ENCODE measurements at regions not wholly inside any gene's neighbourhood (a gene's known extent, or its start where the extent isn't known, plus 50 kb on each side); places are given as distances from the start of the nearest gene placed in this dataset.

GRCh38 chr11:87866951-87867350, 308.3 kb downstream of the RAB38 start:
- CTCF ChIA-PET, result interaction anchor here (0.6 kb wide), 1 partner anchor 43 kb away, joined by 3 read pairs; no protein-coding TSS in a partner anchor
- Mint-ChIP-seq H3K27ac (ENCODE audit: low read depth, unreplicated experiment) (no peak overlapping the region), H3K4me3 (ENCODE audit: unreplicated experiment) (no peak overlapping the region), H3K4me1 (ENCODE audit: insufficient read depth, unreplicated experiment) (no peaks in the 10 kb centered on the region), H3K9me3 (ENCODE audit: unreplicated experiment) (no peaks in the 10 kb centered on the region), H3K36me3 (ENCODE audit: insufficient read depth, unreplicated experiment) (no peaks in the 10 kb centered on the region), H3K27me3 (ENCODE audit: insufficient read depth, unreplicated experiment) (no peaks in the 10 kb centered on the region)
- intact Hi-C loops (cut with micrococcal nuclease), result no loop called here
- POLR2A ChIA-PET, result no interaction called here
- TF ChIP-seq CTCF (IDR thresholded peaks at IDR 0.05; ENCODE audit: unreplicated experiment), result no peak
- DNase-seq (ENCODE audit: unreplicated experiment), result no peak
- no TSS peak for BruUV-seq (replicated peaks)

GRCh38 chr11:87861030-87861429, 314.2 kb downstream of the RAB38 start:
- Mint-ChIP-seq H3K36me3 (ENCODE audit: insufficient read depth, unreplicated experiment) (no peaks in the 10 kb centered on the region), H3K4me1 (ENCODE audit: insufficient read depth, unreplicated experiment) (peaks cover 6% of the 10 kb centered on the region), H3K27me3 (ENCODE audit: insufficient read depth, unreplicated experiment) (no peaks in the 10 kb centered on the region), H3K4me3 (ENCODE audit: unreplicated experiment) (no peak overlapping the region), H3K9me3 (ENCODE audit: unreplicated experiment) (no peaks in the 10 kb centered on the region), H3K27ac (ENCODE audit: low read depth, unreplicated experiment) (no peak overlapping the region)
- no TSS peak for BruUV-seq (replicated peaks)
- no peak for TF ChIP-seq CTCF (IDR thresholded peaks at IDR 0.05; ENCODE audit: unreplicated experiment)
- POLR2A ChIA-PET, result no interaction called here
- CTCF ChIA-PET, result no interaction called here
- no peak for DNase-seq (ENCODE audit: unreplicated experiment)
- intact Hi-C loops (cut with micrococcal nuclease), result no loop called here

GRCh38 chr11:87859636-87860035, 315.6 kb downstream of the RAB38 start:
- no peak overlapping the region for H3K4me3 Mint-ChIP-seq (ENCODE audit: unreplicated experiment)
- intact Hi-C loops (cut with micrococcal nuclease), result no loop called here
- no peak overlapping the region for H3K27ac Mint-ChIP-seq (ENCODE audit: low read depth, unreplicated experiment)
- no peaks in the 10 kb centered on the region for H3K36me3 Mint-ChIP-seq (ENCODE audit: insufficient read depth, unreplicated experiment)
- POLR2A ChIA-PET, result interaction anchor here (1.1 kb wide), 1 partner anchor 12 kb away, joined by 4 read pairs; no protein-coding TSS in a partner anchor
- H3K27me3 Mint-ChIP-seq (ENCODE audit: insufficient read depth, unreplicated experiment), result no peaks in the 10 kb centered on the region
- DNase-seq (ENCODE audit: unreplicated experiment), result peak; percentile 74
- BruUV-seq (replicated peaks), result no TSS peak
- no peak for TF ChIP-seq CTCF (IDR thresholded peaks at IDR 0.05; ENCODE audit: unreplicated experiment)
- CTCF ChIA-PET, result interaction anchor here (0.6 to 1.7 kb wide), 2 partner anchors 18 to 670 kb away, joined by 3 to 8 read pairs; no protein-coding TSS in a partner anchor
- no peaks in the 10 kb centered on the region for H3K9me3 Mint-ChIP-seq (ENCODE audit: unreplicated experiment)
- peaks cover 6% of the 10 kb centered on the region for H3K4me1 Mint-ChIP-seq (ENCODE audit: insufficient read depth, unreplicated experiment)

GRCh38 chr11:87851827-87852226, 323.4 kb downstream of the RAB38 start:
- Mint-ChIP-seq H3K4me1 (ENCODE audit: insufficient read depth, unreplicated experiment) (peaks cover 8% of the 10 kb centered on the region), H3K4me3 (ENCODE audit: unreplicated experiment) (no peak overlapping the region), H3K27me3 (ENCODE audit: insufficient read depth, unreplicated experiment) (no peaks in the 10 kb centered on the region), H3K36me3 (ENCODE audit: insufficient read depth, unreplicated experiment) (no peaks in the 10 kb centered on the region), H3K9me3 (ENCODE audit: unreplicated experiment) (no peaks in the 10 kb centered on the region), H3K27ac (ENCODE audit: low read depth, unreplicated experiment) (no peak overlapping the region)
- intact Hi-C loops (cut with micrococcal nuclease), result no loop called here
- ChIA-PET CTCF (interaction anchor here (0.6 to 1.1 kb wide), 4 partner anchors 11 to 388 kb away, joined by 3 to 4 read pairs (median 3); no protein-coding TSS in a partner anchor), POLR2A (no interaction called here)
- no TSS peak for BruUV-seq (replicated peaks)
- TF ChIP-seq CTCF (IDR thresholded peaks at IDR 0.05; ENCODE audit: unreplicated experiment), result no peak
- DNase-seq (ENCODE audit: unreplicated experiment), result no peak

Data from MCF 10A (cell line).